Iris pigment epithelial cell (primary cell): ENCODE measurements at regions not wholly inside any gene's neighbourhood (a gene's known extent, or its start where the extent isn't known, plus 50 kb on each side); places are given as distances from the start of the nearest gene placed in this dataset.

Source experiments
- DNase-seq: peaks from one replicate; pipeline ENCODE4 v3.0.0-alpha.2; 2011; ENCODE audit warnings: low read depth

- DNase-seq = no peak
These were observed 54.4 kb upstream of the PIK3R1 start for GRCh38 chr5:68161156-68161555.

GRCh38 chr5:68159224-68159951 lies 56.2 kb upstream of the PIK3R1 start:
- no peak for DNase-seq

- no peak for DNase-seq
These were observed 59.6 kb upstream of the PIK3R1 start for GRCh38 chr5:68155940-68156339.

- no peak for DNase-seq
These were observed 61.3 kb upstream of the PIK3R1 start for GRCh38 chr5:68154119-68154857.

GRCh38 chr5:68151812-68152211 lies 63.7 kb upstream of the PIK3R1 start:
- DNase-seq = no peak

- peak; percentile 85 for DNase-seq
These were observed 66.4 kb upstream of the PIK3R1 start for GRCh38 chr5:68149189-68149588.

GRCh38 chr5:68148096-68148495 lies 67.5 kb upstream of the PIK3R1 start:
- no peak for DNase-seq

GRCh38 chr5:68147659-68148058 lies 67.9 kb upstream of the PIK3R1 start:
- DNase-seq = no peak

- DNase-seq = peak; percentile 91
These were observed 74.1 kb upstream of the PIK3R1 start for GRCh38 chr5:68141494-68141893.

GRCh38 chr5:68140763-68141162 lies 74.8 kb upstream of the PIK3R1 start:
- DNase-seq = no peak

- DNase-seq = peak; percentile 29
These were observed 75.7 kb upstream of the PIK3R1 start for GRCh38 chr5:68139611-68140441.

GRCh38 chr5:68137511-68138140 lies 77.9 kb upstream of the PIK3R1 start:
- DNase-seq = no peak

GRCh38 chr5:68134669-68135313 lies 80.8 kb upstream of the PIK3R1 start:
- DNase-seq = no peak

- DNase-seq = peak; percentile 64
These were observed 81.4 kb upstream of the PIK3R1 start for GRCh38 chr5:68134033-68134668.

GRCh38 chr5:68130253-68130652 lies 85.3 kb upstream of the PIK3R1 start:
- no peak for DNase-seq

GRCh38 chr5:68129364-68129763 lies 86.2 kb upstream of the PIK3R1 start:
- DNase-seq = no peak

- DNase-seq = no peak
These were observed 88.7 kb upstream of the PIK3R1 start for GRCh38 chr5:68126886-68127285.

GRCh38 chr5:68122439-68123328 lies 92.9 kb upstream of the PIK3R1 start:
- no peak for DNase-seq

- no peak for DNase-seq
These were observed 98.6 kb upstream of the PIK3R1 start for GRCh38 chr5:68116868-68117411.

- no peak for DNase-seq
These were observed 99.1 kb upstream of the PIK3R1 start for GRCh38 chr5:68116408-68116807.
